HG03066 (cell line): ENCODE measurements at regions not wholly inside any gene's neighbourhood (a gene's known extent, or its start where the extent isn't known, plus 50 kb on each side); places are given as distances from the start of the nearest gene placed in this dataset.

Experiments used
- ATAC-seq: cut with Tn5 transposase; IDR thresholded peaks from one replicate; pipeline ENCODE4 v1.9.1; 2021; ENCODE audit warnings: low read depth; ENCODE audit not compliant: unreplicated experiment

GRCh38 chr2:217749008-217749407 is 253.8 kb downstream of the TNS1 start:
- no peak for ATAC-seq

GRCh38 chr2:217746808-217747207 is 256.0 kb downstream of the TNS1 start:
- ATAC-seq, result no peak

- no peak for ATAC-seq
Measured at GRCh38 chr2:217743966-217744761, 258.6 kb downstream of the TNS1 start.

- no peak for ATAC-seq
Measured at GRCh38 chr2:217743407-217743806, 259.4 kb downstream of the TNS1 start.

- ATAC-seq, result no peak
Measured at GRCh38 chr2:217742841-217743240, 260.0 kb downstream of the TNS1 start.

GRCh38 chr2:217742276-217742675 is 260.5 kb downstream of the TNS1 start:
- no peak for ATAC-seq

GRCh38 chr2:217741381-217741955 is 261.3 kb downstream of the TNS1 start:
- ATAC-seq, result no peak

GRCh38 chr2:217740756-217741155 is 262.0 kb downstream of the TNS1 start:
- no peak for ATAC-seq

GRCh38 chr2:217740178-217740577 is 262.6 kb downstream of the TNS1 start:
- ATAC-seq, result no peak

- no peak for ATAC-seq
Measured at GRCh38 chr2:217739741-217740140, 263.1 kb downstream of the TNS1 start.

GRCh38 chr2:217738061-217738460 is 264.7 kb downstream of the TNS1 start:
- ATAC-seq, result no peak

GRCh38 chr2:217736776-217737550 is 265.8 kb downstream of the TNS1 start:
- no peak for ATAC-seq

- ATAC-seq, result no peak
Measured at GRCh38 chr2:217735899-217736298, 266.9 kb downstream of the TNS1 start.

- ATAC-seq, result no peak
Measured at GRCh38 chr2:217735034-217735433, 267.8 kb downstream of the TNS1 start.

- ATAC-seq, result no peak
Measured at GRCh38 chr2:217733461-217733860, 269.3 kb downstream of the TNS1 start.

GRCh38 chr2:217732992-217733391 is 269.8 kb downstream of the TNS1 start:
- no peak for ATAC-seq

- no peak for ATAC-seq
Measured at GRCh38 chr2:217731805-217732204, 271.0 kb downstream of the TNS1 start.

- no peak for ATAC-seq
Measured at GRCh38 chr2:217729421-217730053, 273.3 kb downstream of the TNS1 start.

- ATAC-seq, result no peak
Measured at GRCh38 chr2:217727801-217728200, 275.0 kb downstream of the TNS1 start.

GRCh38 chr2:217725409-217725808 is 277.4 kb downstream of the TNS1 start:
- no peak for ATAC-seq

- ATAC-seq, result no peak
Measured at GRCh38 chr2:217724471-217724870, 278.3 kb downstream of the TNS1 start.
